Thymus (tissue), 11 donors: ENCODE measurements at regions not wholly inside any gene's neighbourhood (a gene's known extent, or its start where the extent isn't known, plus 50 kb on each side); places are given as distances from the start of the nearest gene placed in this dataset.

Experiments
- DNase-seq, 9 donors: peaks; one replicate each; pipeline ENCODE4 v3.0.0-alpha.2; 2013; ENCODE audit warnings: low spot score in 9 of 9, low read depth in 6 of 9, missing footprints in 1 of 9
- H3K27ac ChIP-seq, 2 donors: one replicate each; pipeline ENCODE4 v1.5.1; 2013; ENCODE audit warnings: control low read depth in 1 of 2, low read depth in 1 of 2, low read length in 1 of 2, mild to moderate bottlenecking in 1 of 2, moderate library complexity in 1 of 2
- H3K27me3 ChIP-seq, 2 donors: one replicate each; pipeline ENCODE4 v1.5.1; 2013; ENCODE audit warnings: low read length in 1 of 2; ENCODE audit not compliant: control insufficient read depth in 2 of 2, insufficient read depth in 1 of 2
- H3K36me3 ChIP-seq, 2 donors: one replicate each; pipeline ENCODE4 v1.5.1; 2013; ENCODE audit warnings: low read length in 1 of 2, mild to moderate bottlenecking in 1 of 2, moderate library complexity in 1 of 2; ENCODE audit not compliant: control insufficient read depth in 2 of 2, insufficient read depth in 2 of 2
- H3K4me1 ChIP-seq, 2 donors: one replicate each; pipeline ENCODE4 v1.5.1; 2013; ENCODE audit warnings: low read length in 2 of 2; ENCODE audit not compliant: control insufficient read depth in 2 of 2, insufficient read depth in 2 of 2
- H3K4me3 ChIP-seq, 2 donors: one replicate each; pipeline ENCODE4 v1.5.1; 2013; ENCODE audit warnings: low read length in 2 of 2, control low read depth in 1 of 2, mild to moderate bottlenecking in 1 of 2
- H3K9me3 ChIP-seq, 2 donors: one replicate each; pipeline ENCODE4 v1.5.1; 2013; ENCODE audit warnings: low read length in 1 of 2, mild to moderate bottlenecking in 1 of 2; ENCODE audit not compliant: control insufficient read depth in 2 of 2, insufficient read depth in 1 of 2
- WGBS: extraction: QIAGEN DNeasy Blood & Tissue Kit; methylation state at CpG from one replicate; pipeline ENCODE4 v1.1.7; 2013; 5-methylcytosine and 5-hydroxymethylcytosine counted together
- donor health status: healthy.

- no peak overlapping the region for H3K27ac ChIP-seq
- no peak for DNase-seq
- no peaks in the 10 kb centered on the region for H3K4me1 ChIP-seq
- no peak overlapping the region for H3K4me3 ChIP-seq
- H3K27me3 ChIP-seq, result no peaks in the 10 kb centered on the region
- peaks cover 0 to 2% of the 10 kb centered on the region in 2 donors for H3K9me3 ChIP-seq
- WGBS, result 96% methylated on average over 5 of the region's 5 CpGs
- no peaks in the 10 kb centered on the region for H3K36me3 ChIP-seq
Observed at GRCh38 chr4:133995243-133995960, 206.2 kb downstream of the PABPC4L start.

DNA sequence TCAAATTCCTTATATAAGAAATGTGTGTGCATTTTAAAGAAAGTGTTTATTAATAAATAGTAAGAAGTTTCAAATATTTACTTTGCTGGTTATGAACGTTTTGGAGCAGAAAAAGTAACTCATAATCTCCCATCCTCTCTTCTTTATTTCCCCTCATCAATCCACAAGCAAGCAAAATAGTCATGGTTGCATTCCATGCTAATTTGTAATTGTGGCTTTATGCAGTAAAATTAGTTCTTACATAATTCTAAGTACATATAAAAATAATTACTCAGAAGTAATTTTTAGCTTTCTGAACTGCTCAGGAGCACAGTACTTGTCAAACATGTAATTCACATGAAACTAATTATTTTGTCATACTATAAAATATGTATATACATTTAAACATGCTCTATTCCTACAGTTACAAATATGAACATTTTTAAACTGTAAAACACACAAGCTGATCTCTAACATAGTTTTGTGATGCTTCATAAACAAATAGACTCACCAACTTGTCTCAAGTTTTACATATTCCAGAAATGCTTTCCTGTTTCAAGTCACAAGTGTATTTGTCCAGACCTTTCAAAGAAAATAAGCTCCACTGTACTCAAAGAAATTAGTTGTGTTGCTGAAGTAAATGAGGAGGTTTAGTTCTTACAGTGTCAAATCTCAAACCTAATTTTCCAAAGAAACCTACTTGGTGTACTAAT lies 218.9 kb downstream of the PABPC4L start:
- no peaks in the 10 kb centered on the region for H3K27me3 ChIP-seq
- WGBS, result 54% methylated on average over 1 of the region's 1 CpG
- no peaks in the 10 kb centered on the region for H3K4me1 ChIP-seq
- no peak overlapping the region for H3K27ac ChIP-seq
- DNase-seq, result no peak
- H3K9me3 ChIP-seq, result no peaks in the 10 kb centered on the region
- H3K4me3 ChIP-seq, result no peak overlapping the region
- H3K36me3 ChIP-seq, result no peaks in the 10 kb centered on the region

DNA sequence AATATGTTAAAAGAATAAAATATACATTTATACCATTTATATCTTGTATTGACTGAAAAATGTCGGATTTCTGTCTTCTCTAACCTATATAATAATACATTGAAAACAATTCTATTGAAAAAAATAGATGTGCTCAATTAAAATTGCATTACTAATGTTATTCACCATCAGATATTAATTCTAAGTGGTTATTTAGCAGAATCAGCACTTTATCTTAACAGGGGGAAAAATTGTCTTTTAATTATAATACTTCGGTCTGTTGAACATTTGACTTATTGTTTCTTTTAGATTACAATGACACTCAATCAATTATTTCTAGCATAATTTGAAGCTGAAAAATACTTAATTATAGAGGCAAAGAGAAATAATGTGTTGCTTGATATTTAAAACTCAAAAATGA lies 220.3 kb downstream of the PABPC4L start:
- H3K4me3 ChIP-seq, result no peak overlapping the region
- no peak overlapping the region for H3K27ac ChIP-seq
- H3K4me1 ChIP-seq, result no peaks in the 10 kb centered on the region
- no peaks in the 10 kb centered on the region for H3K9me3 ChIP-seq
- DNase-seq, result no peak
- WGBS, result 92% methylated on average over 2 of the region's 2 CpGs
- no peaks in the 10 kb centered on the region for H3K27me3 ChIP-seq
- H3K36me3 ChIP-seq, result no peaks in the 10 kb centered on the region

- no peaks in the 10 kb centered on the region for H3K27me3 ChIP-seq
- WGBS, result 92% methylated on average over 2 of the region's 2 CpGs
- H3K4me3 ChIP-seq, result no peak overlapping the region
Observed at GRCh38 chr4:133972586-133972985, 229.0 kb downstream of the PABPC4L start.

DNA sequence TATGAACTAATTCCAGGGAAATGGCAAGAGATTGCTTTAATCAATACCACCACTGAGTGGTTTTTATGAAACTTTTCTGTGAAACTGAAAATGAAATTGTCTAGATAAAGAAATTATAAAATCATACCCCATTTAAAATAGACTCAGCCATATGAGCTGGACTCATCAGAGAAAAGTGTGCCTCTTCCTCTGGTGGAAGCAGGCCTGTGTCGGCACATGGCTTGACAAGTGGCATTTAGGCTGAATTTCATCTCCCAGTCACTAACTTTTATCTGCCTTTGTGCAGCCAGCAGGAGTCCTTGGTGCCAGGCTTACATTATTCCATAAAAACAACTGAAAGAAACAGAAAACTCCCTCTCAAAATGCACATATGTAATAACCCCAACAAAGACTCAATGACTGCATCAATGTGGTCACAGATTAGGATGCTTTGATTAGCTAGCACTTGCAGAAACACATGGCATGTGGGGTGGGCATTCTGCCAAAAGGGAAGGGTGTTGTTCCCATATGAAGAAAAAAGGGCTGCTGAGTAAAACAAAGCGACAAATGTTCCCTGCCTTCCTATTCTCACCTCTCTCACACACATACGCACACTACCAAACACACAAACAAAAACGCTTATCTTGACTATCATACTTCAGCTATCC lies 232.3 kb downstream of the PABPC4L start:
- WGBS, result 24% methylated on average over 4 of the region's 4 CpGs
- H3K36me3 ChIP-seq, result no peaks in the 10 kb centered on the region
- peak in 1 of 9 donors; percentile 3 for DNase-seq
- no peaks in the 10 kb centered on the region for H3K27me3 ChIP-seq
- H3K4me1 ChIP-seq, result no peaks in the 10 kb centered on the region
- no peak overlapping the region for H3K4me3 ChIP-seq
- no peaks in the 10 kb centered on the region for H3K9me3 ChIP-seq
- H3K27ac ChIP-seq, result no peak overlapping the region

More at GRCh38 chr4:133972586-133972985, 229.0 kb downstream of the PABPC4L start:
- Histone ChIP-seq H3K9me3 (no peaks in the 10 kb centered on the region), H3K4me1 (no peaks in the 10 kb centered on the region), H3K36me3 (no peaks in the 10 kb centered on the region), H3K27ac (no peak overlapping the region)
- DNase-seq, result no peak

DNA sequence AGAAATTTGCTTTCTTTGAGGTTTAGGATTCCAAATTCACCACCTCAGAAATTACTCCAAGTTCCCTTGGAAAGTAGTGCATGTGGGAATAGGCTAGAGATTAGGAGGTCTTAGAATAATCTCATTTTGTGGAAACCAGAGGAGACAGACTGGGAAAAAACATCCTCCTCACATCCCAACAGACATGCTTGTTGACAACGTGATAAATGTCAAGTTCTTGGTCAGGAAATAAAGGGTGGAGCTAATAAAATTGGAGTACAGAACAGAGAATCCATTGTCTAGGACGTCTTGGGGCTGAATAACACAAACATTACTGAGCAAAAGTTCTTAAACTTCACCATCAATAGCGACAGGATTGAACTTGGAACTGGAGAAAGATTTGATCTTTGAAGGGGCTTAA lies 233.4 kb downstream of the PABPC4L start:
- Histone ChIP-seq H3K4me3 (no peak overlapping the region), H3K27ac (no peak overlapping the region), H3K36me3 (no peaks in the 10 kb centered on the region), H3K4me1 (no peaks in the 10 kb centered on the region), H3K9me3 (no peaks in the 10 kb centered on the region), H3K27me3 (no peaks in the 10 kb centered on the region)
- 76% methylated on average over 3 of the region's 3 CpGs for WGBS
- DNase-seq, result no peak

GRCh38 chr4:133960975-133961374 lies 240.6 kb downstream of the PABPC4L start:
- peaks cover 0 to 3% of the 10 kb centered on the region in 2 donors for H3K9me3 ChIP-seq
- H3K4me3 ChIP-seq, result no peak overlapping the region
- no peaks in the 10 kb centered on the region for H3K27me3 ChIP-seq
- DNase-seq, result no peak
- 86% methylated on average over 2 of the region's 2 CpGs for WGBS
- no peaks in the 10 kb centered on the region for H3K36me3 ChIP-seq
- no peaks in the 10 kb centered on the region for H3K4me1 ChIP-seq
- no peak overlapping the region for H3K27ac ChIP-seq

DNA sequence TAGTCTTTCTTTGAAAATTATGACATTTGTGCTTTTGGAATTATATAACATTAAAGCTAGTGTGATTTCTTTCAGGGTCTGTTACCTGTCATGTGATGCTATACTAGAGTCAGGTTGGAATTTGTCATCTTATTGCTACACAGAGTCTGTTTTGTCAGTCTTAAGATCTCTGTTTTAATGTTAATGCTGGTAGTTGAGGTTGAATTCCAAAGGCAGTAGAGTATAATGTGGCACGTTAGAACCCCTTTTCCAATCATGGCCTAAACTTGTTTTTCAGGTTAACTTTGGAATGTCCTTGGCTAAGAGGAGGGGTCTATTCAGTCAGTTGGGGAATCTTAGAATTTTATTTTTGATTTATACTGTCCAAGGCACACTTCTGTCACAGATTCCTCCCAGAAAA lies 258.5 kb downstream of the PABPC4L start:
- H3K27ac ChIP-seq, result no peak overlapping the region
- no peak for DNase-seq
- WGBS, result 71% methylated on average over 1 of the region's 1 CpG

DNA sequence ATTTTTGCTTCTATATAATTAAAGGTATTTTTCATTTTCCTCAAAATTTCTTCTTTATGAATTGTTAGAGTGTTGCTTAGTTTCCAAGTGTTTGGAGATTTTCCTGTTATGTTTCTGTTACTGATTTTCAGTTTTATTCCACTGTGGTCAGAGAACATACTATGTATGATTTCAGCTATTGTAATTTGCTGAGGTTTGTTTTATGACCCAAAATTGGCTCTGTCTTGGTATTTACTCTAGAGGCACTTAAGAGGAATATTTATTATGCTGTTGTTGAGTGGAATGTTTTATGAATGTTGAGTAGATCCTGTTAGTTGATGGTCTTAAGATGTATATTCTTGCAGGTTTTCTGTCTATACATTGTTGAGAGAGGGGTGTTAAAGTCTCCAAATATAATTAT lies 263.5 kb downstream of the PABPC4L start:
- no peak overlapping the region for H3K4me3 ChIP-seq
- no peaks in the 10 kb centered on the region for H3K4me1 ChIP-seq
- DNase-seq, result no peak
- H3K27ac ChIP-seq, result no peak overlapping the region
- no peaks in the 10 kb centered on the region for H3K36me3 ChIP-seq
- H3K27me3 ChIP-seq, result no peaks in the 10 kb centered on the region
- no peaks in the 10 kb centered on the region for H3K9me3 ChIP-seq

More for the DNA sequence above, 258.5 kb downstream of the PABPC4L start:
- Histone ChIP-seq H3K4me1 (no peaks in the 10 kb centered on the region), H3K36me3 (no peaks in the 10 kb centered on the region), H3K4me3 (no peak overlapping the region), H3K27me3 (no peaks in the 10 kb centered on the region), H3K9me3 (no peaks in the 10 kb centered on the region)
